GM21723 (cell line): ENCODE measurements at regions not wholly inside any gene's neighbourhood (a gene's known extent, or its start where the extent isn't known, plus 50 kb on each side); places are given as distances from the start of the nearest gene placed in this dataset.

Source experiments
- ATAC-seq: cut with Tn5 transposase; IDR thresholded peaks from one replicate; pipeline ENCODE4 v1.9.1; 2021; ENCODE audit warnings: mild to moderate bottlenecking, moderate library complexity; ENCODE audit not compliant: unreplicated experiment

DNA sequence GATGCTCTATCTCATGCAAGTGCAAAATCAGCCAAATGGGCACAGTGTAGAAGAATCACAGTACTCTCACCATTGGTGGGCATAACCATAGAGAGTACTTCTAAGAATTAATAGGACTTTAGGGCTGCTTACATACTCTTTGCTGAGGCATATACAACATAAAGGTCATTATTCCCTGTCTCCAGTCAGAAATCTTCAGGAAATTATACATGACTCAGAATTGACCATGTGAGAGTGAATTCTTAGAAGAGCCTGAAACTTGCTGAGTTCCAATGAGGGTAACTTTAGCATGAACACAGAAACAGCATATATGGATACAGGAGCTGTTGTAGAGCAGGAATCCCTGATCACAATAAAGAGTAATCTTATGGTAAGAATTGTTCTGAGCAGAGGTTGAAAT, 498.7 kb downstream of the TENT5A start:
- ATAC-seq: no peak

DNA sequence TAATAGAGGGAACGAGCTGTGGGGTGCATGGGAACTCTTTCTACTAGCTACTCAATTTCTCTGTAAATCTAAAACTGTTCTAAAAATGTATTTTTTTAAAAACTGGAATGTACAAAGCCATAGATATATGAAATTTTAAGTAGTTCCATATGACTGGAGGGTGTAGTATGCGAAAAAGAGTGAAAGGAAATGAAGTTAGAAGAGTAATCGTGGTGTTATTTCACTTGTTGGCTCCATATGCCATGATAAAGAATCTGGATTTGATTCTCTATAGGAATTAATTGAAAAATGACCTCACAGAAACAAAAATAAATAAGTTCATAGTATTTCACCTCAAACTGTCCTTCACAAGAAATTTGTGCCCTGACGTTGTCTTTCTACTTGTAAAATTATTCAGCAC, 500.2 kb downstream of the TENT5A start:
- no peak for ATAC-seq

DNA sequence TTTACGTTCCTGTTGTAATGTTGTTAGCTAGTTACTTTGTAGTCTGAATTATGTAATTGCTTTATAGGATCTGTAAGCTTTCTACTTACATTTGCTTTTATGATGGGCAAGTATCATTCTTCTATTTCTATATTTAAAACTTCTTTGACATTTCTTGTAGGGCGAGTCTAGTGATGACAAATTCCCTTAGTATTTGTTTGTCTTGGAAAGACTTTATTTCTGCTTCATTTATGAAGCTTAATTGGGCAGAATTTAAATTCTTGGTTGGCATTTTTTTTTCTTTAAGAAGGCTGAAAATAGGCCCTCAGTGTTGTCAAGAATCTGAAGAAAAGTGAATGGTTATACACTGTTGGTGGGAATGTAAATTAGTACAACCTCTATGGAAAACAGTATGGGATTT, 506.3 kb downstream of the TENT5A start:
- no peak for ATAC-seq

DNA sequence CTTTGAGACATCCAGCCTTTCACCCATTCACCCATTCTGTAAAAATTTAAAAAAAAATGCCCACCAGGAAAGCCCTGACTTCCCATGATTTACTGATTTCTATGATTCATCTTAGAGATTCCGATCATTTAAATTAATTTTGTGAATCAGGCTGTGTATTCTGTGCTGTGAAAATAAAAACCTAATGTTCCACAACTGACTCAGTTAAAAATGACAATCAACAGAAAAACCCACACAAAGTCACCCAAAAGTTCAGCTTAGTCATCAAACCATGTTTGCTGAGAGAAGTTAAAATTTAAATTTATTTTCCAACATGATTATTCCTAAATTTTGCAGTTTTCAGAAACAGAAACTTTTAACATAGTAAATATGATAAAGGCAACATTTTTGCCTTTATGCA, 509.9 kb downstream of the TENT5A start:
- no peak for ATAC-seq

DNA sequence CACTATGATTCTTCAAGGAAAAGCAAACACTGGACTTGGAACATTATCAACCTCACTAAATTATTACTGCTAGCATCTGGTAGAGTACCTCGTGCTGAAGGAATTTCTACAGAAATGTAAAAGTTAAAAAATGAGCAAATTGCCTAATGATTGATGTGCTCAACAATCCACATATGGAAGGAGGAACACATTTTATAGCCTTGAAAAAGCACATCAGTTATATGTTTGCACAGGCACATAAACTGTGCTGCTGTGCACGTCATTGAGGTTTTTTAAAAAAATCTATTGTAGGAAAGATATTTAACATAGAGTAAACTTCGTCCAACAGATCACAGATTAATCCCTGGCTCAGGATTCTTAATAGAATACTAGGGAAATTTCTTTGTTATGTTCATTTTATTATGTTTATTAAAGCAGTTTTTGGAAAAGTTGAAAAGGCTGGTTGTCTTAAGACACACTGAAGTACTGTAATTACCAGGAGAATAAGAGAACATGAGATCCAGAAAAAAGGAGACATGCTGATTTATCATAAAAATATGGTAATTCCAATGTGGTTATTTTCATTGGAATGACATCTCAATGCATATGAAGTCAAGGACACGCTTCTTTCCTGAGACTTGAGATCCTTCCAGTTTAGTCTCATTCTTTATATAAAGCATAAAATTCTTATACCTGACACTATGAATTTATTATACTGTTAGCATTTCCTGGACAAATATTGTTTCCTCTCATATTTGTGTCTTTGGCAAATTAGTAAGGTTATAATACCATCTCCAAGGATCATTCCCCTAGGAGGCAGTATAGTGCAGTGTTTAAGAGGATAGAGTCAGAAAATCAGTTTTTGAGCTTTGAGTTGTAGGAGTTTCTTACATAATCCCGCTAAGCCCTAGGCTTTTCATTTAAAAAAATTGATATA, 511.1 kb downstream of the TENT5A start:
- no peak for ATAC-seq

DNA sequence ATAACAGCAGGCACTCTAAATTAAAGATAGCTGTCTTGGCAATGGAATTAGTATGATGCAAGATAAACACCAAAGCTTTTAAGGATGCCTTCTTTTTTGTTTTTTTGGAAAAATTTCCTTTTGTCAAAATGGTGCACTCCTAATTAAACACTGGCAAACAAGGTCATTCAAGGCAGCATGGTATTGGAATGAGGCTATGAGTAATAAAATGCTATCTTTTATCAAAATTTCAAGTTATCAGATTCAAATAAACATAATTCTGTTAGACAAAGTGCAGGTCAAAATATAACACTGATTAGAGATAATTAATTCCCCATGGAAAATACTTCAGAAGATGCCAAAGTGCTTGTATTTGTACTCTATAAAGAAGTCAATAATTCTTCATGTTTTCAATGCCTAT, 514.1 kb downstream of the TENT5A start:
- ATAC-seq: no peak

DNA sequence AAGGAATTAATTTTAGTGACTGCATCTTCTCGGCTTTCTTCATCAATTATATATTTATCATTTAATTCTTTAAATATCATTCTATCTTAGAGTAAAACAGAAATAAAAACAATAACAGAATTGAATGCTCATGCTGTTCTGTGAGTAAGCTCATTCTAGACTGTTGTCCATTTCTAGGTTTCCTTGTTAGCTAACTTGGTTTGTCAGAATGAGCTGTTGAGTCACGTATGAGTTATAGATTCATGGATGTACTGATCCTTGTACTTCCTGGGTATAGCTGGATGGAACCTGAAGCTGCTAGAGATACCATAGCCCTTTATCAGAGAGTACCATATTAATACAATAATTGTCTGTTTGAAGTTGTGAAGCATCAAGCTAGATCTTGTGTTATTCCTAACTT, 515.3 kb downstream of the TENT5A start:
- ATAC-seq: no peak

DNA sequence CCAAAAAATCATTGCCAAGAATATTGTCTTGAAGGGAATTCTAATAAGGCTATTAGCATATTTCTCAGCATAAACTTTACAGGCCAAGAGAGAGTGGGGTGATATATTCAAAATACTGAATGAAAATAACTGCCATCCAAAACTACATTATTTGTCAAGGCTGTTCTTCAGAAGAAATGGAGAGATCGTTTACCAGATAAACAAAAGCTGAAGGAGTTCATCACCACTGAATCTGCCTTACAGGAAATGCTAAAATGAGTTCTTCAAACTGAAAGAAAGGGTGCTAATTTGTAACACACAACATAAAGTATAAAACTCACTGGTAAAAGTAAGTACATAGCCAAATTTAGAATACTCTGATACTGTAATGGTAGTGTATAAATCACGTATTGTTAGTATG, 517.0 kb downstream of the TENT5A start:
- ATAC-seq: no peak

DNA sequence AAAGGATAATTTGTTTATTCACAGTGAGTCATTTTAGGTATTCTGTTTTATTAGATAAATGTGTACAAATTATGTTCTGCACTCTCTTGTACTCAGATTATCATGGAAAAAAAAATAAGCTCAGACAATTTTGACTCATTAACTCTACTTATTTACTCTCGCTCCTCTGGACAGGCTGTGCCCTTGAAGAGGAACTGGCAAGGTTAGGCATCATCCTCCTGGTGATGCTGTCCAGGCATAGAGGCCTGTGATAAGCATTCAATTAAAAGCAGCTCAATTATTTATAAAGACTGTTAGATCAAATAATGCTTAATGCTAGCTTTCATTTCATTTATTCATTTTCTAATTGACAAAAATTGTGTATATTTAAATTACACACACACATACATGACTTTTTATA, 518.5 kb downstream of the TENT5A start:
- no peak for ATAC-seq

DNA sequence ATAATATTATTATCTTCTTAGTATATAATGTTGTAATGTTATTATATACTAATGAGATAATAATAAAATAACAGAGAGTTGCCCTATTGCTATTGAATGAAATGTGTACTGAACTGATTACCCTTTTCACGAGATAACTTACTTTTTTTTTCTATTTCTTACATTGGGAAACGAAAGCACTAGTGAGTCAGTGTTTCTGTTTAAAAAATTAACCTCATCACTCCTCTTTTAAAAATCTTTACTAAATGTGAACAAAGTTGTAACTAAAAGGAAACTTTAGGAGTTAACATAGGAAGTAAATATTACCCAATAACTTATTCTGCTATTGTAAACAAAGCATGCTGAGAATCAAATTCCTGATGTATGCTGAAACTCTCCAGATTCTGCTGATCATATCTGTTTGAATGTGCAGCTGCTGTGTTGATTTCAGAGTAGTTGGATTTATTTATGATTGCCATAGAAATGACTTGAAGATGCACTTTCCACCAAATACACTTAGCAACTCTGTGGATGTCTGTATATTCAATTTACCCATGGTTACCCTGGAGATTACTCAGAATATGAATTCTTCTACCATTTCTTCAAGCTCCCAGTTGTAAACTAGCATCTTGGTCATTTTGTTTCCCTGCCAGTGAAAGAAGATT, 523.4 kb downstream of the TENT5A start:
- ATAC-seq: no peak

DNA sequence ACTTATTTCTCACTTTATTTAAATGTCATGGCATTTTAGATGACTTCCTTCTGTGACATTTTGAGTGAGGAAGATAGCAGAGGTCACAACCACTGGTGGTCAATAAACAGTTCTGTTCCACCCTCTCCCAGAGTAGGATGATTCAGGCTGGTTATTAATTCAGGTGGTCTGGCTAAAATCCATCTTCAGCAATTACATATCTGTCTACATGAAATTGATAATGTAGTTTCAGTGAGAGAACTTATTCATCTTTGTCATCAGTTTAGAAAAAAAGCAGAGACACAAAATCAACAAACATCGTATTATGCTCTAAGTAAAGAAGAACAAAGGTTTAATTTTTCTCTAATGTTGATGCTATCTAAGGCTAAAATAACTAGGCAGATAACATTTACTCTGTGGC, 525.5 kb downstream of the TENT5A start:
- no peak for ATAC-seq

DNA sequence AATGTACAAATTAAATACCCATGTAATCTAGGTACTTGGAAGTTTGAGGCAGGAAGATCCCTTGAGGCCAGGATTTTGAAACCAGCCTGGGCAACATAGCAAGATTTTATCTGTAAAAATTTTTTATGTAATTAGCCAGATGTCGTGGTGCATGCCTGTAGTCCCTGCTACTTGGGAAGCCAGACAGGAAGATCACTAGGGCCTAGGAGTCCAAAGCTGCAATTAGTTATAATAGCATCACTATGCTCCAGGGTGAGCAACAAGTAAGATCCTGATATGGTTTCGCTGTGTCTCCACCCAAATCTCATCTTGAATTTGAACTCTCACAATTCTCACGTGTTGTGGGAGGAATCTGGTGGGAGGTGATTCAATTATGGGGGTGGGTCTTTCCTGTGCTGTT, 535.8 kb downstream of the TENT5A start:
- no peak for ATAC-seq

DNA sequence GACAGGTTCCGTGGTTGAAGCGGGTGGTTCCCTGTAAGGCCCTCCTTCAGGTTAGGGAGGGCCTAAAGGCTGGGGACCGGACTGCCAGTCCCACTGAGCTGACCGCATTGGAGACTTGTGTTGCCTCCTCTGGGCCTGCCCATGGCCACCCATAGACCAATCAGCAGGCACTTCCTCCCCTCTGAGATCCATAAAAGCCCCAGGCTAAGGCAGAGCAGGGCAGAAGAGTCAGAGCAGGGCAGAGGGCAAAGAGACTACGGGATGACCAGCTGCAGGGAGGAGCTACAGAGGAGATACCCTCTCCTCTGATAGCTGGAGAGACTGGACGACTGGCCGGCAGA, 537.4 kb downstream of the TENT5A start:
- ATAC-seq: no peak

DNA sequence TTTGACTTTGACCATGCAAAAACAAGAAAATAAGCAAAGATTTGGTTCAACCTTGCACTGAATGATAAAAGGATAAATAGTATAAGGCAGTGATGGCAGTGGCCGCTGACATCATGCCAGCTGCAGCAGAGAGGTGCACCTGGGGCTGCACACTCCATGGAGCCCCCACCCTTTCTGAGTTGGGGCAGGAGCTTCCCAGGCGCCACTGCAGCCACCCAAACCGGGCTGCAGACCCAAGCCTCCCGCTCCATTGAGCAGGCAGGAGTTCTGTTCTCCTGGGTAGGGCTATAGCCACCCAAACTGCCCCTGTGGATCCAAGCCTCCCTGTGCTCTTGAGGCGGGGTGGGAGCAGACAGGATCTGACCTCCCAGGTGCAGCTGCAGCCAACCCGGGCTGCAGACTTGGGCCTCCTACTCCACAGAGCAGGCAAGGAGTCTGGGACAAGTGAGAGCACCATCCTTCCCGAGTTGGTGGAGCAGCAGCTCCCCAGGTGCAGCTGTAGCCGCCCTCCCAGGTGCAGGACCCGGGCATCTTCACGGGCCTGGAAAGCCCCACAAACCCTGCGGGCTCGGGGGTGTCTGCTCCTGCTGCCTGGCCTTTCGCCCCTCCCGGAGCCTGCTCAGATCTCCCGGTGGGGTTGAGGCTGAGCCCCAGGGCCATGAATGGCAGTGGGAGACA, 537.9 kb downstream of the TENT5A start:
- no peak for ATAC-seq

DNA sequence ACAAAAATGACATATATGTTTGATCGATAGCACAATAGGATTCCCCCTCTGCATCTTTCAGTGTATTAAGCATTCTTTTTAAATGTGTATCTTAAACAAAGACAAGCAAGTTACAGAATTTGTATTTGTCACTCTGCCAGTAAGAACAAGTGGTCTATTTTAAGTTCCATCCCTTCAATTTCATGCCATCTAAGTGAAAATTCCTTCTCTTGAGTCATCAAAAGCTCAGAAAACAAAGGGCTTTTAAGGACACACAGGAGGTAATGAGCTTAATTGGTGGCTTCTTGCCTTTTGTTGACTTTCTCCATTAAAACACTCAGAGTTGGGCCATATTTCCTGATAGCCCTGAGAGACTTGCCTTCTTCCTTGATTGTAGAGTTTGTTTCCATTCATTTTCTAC, 547.8 kb downstream of the TENT5A start:
- ATAC-seq: no peak

DNA sequence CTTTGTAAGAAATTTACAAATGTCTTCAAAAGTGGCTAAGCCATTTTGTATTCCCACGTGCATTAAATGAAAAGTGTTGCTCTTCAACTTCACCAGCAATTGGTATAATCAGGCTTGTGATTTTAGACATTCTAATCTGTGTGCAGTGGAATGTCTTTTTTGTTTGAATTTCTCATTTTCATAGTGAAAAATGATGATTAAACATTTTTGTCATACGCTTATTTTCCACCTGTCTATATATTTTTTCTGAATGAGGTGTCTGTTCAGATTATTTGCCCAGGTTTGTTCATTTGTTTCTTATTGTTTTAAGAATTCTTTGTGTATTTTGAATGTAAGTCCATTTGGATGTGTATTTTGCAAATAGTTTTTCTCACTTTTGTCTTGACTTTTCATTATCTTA, 558.1 kb downstream of the TENT5A start:
- ATAC-seq: no peak

DNA sequence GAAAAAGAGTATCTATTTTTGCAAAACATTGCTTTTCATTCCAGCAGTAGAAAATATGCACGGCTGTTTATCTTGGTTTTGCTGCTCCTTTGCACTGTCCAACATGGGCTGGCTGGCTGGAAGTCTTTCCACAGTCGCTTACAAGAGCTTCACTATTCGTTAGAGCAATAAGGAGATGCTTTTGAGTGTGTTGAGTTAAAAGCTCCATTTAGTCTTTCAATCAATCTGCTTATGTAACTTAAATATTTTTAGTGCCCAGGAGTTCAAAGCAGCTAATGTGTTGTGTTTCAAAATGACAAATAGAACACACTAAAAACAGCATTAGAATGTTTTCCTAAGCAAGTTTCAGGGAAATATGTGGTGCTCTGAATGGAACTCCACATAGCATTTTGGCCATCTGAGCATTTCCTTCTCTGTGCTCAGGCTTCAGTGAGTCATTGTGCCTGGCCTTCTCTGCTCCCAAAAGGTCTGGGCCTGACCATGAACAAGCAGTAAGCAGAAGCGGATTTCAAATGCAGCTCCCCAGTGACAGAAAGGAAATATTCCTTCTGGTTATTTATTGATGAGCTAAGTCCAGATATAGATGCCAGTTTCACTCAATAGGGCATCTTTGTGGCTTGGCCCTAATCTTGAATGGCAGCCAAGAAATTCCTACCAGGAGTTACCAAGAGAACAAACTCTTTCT, 580.3 kb downstream of the TENT5A start:
- ATAC-seq: no peak

DNA sequence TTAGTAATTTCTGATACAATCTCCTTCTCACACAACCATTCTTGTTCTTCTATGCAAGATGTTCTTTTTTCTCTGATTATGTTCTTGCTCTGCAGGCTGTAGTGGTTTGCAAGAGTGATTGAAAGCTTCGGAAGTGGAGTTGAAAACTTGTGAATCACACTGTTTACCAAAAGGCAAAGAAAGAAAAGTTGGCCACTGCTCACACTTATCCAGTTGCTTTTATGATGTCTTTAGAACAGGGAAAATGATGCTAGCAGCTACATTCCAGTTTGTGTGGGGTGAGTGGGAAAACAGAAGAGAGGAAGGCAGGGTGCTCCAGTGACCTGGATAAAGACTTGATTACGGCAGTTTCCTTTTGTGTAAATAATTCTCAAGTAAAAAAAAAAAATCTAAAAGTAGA, 583.3 kb downstream of the TENT5A start:
- no peak for ATAC-seq

DNA sequence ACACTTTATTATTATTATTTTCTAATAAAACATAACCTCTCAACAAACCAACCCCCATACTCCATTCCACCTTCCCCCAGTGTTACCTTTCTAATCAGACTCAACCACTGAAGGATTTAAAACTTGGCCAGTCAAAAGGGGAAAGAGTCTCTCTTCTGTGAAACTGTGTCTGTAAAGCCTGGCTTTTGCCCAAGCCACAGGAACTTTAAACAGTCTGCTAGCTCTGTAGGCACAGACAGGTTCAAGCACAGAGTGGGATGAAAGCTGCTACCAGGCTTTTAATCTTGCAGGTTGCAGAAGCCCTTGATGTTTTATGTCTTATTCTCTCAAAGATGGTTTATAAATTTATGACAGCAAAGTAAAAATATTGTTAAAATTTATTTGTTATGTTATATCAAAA, 585.7 kb downstream of the TENT5A start:
- ATAC-seq: no peak

DNA sequence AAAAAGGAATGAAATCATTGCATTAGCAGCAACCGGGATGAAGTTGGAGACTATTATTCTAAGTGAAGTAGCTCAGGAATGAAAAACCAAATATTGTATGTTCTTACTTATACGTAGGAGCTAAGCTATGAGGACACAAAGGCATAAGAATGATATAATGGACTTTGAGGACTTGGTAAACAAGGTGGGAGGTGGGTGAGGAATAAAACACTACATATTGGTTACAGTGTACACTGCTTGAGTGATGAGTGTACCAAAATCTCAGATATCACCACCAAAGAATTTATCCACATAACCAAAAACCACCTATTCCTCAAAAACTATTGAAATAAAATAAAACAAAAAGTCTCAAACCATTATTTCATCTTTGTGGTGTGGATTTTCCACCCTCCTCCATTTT, 593.5 kb downstream of the TENT5A start:
- no peak for ATAC-seq

DNA sequence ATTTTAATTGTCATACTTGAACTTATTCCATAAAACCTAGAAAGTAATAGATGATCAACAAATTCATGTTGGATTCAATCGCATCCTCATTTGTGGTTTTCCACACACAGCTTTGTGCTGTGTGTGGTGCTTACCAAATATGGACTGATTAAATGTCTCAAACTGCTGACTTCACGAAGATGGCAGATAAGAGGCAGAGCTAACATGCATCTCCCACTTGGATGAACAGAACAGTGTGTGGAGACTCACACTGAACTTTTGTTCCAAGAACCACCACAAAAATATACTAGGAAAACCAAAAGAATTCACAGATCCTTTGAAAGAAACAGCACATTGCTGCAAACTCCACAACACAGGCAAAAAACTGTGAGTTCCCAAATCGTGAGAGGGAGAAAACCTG, 603.7 kb downstream of the TENT5A start:
- no peak for ATAC-seq

DNA sequence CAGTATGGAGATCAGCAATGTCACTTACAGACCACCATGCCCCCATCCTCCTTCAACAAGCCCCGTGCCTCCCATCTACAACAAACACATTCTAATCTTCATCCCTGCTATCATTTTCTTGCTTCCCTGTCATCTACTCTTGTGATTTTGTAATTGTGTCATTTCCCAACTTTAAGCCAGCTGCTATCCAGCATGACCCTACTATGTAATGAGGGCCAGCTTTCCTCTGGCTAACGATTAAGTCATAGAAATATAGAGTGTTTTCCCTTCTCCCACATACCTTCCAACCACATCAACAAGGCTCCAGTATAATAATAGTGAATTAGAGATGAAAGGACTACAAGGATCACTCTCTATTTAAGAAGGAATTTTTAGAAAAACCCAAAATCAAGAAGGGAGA, 607.0 kb downstream of the TENT5A start:
- ATAC-seq: no peak
